ENCODE measurements at regions not wholly inside any gene's neighbourhood (a gene's known extent, or its start where the extent isn't known, plus 50 kb on each side); places are given as distances from the start of the nearest gene placed in this dataset.

GRCh38 chr7:24029068-24029467, 254.9 kb upstream of the NPY start:
- Histone ChIP-seq H3K36me3 (no peaks in the 10 kb centered on the region), H3K27ac (no peak overlapping the region), H3K4me1 (no peaks in the 10 kb centered on the region), H3K27me3 (no peaks in the 10 kb centered on the region), H3K9me3 (no peaks in the 10 kb centered on the region), H3K4me3 (no peak overlapping the region)
- intact Hi-C loops (cut with DNase I) = no loop called here
- TF ChIP-seq POLR2AphosphoS5 (IDR thresholded peaks at IDR 0.05; ENCODE audit: insufficient read depth in 1 of 2, low read depth in 1 of 2) (no peak), POLR2A (IDR thresholded peaks at IDR 0.05) (no peak), CTCF (IDR thresholded peaks at IDR 0.05) (no peak)
- DNase-seq (ENCODE audit: extremely low spot score in 2 of 2) = no peak

GRCh38 chr7:24034251-24034650, 249.7 kb upstream of the NPY start:
- no peak for DNase-seq (ENCODE audit: extremely low spot score in 2 of 2)
- Histone ChIP-seq H3K4me1 (no peaks in the 10 kb centered on the region), H3K36me3 (no peaks in the 10 kb centered on the region), H3K9me3 (no peaks in the 10 kb centered on the region), H3K4me3 (no peak overlapping the region), H3K27me3 (no peaks in the 10 kb centered on the region), H3K27ac (no peak overlapping the region)
- intact Hi-C loops (cut with DNase I) = no loop called here
- TF ChIP-seq POLR2A (IDR thresholded peaks at IDR 0.05) = no peak
- TF ChIP-seq CTCF (IDR thresholded peaks at IDR 0.05) = no peak
- no peak for TF ChIP-seq POLR2AphosphoS5 (IDR thresholded peaks at IDR 0.05; ENCODE audit: insufficient read depth in 1 of 2, low read depth in 1 of 2)

- no peak for TF ChIP-seq POLR2A (IDR thresholded peaks at IDR 0.05)
- no peak for TF ChIP-seq POLR2AphosphoS5 (IDR thresholded peaks at IDR 0.05; ENCODE audit: insufficient read depth in 1 of 2, low read depth in 1 of 2)
- no peak for TF ChIP-seq CTCF (IDR thresholded peaks at IDR 0.05)
- DNase-seq (ENCODE audit: extremely low spot score in 2 of 2) = no peak
- Histone ChIP-seq H3K27ac (no peak overlapping the region), H3K4me1 (no peaks in the 10 kb centered on the region), H3K9me3 (no peaks in the 10 kb centered on the region), H3K27me3 (no peaks in the 10 kb centered on the region), H3K36me3 (no peaks in the 10 kb centered on the region), H3K4me3 (no peak overlapping the region)
- intact Hi-C loops (cut with DNase I) = no loop called here
Measured at GRCh38 chr7:24035366-24036032, 248.5 kb upstream of the NPY start.

- intact Hi-C loops (cut with DNase I) = no loop called here
- no peaks in the 10 kb centered on the region for H3K4me1 ChIP-seq
Measured at GRCh38 chr7:24036033-24036412, 248.0 kb upstream of the NPY start.

More at GRCh38 chr7:24036033-24036412, 248.0 kb upstream of the NPY start:
- Histone ChIP-seq H3K9me3 (no peaks in the 10 kb centered on the region), H3K27ac (no peak overlapping the region), H3K4me3 (no peak overlapping the region), H3K36me3 (no peaks in the 10 kb centered on the region), H3K27me3 (no peaks in the 10 kb centered on the region)
- no peak for TF ChIP-seq CTCF (IDR thresholded peaks at IDR 0.05)
- TF ChIP-seq POLR2A (IDR thresholded peaks at IDR 0.05) = no peak
- no peak for TF ChIP-seq POLR2AphosphoS5 (IDR thresholded peaks at IDR 0.05; ENCODE audit: insufficient read depth in 1 of 2, low read depth in 1 of 2)
- no peak for DNase-seq (ENCODE audit: extremely low spot score in 2 of 2)
